Mucosa of descending colon (tissue), 3 donors: ENCODE measurements at regions not wholly inside any gene's neighbourhood (a gene's known extent, or its start where the extent isn't known, plus 50 kb on each side); places are given as distances from the start of the nearest gene placed in this dataset.
A peak's percentile ranks its signal among the peaks of the same experiment; 100 is the strongest.

ENCODE experiments used
- ATAC-seq: fragments of 200-7000 bp; cut with Tn5 transposase; one replicate; pipeline ENCODE4 v1.9.1; 2020; ENCODE audit warnings: mild to moderate bottlenecking, moderate library complexity
- DNase-seq, 3 donors: peaks; one replicate each; pipeline ENCODE4 v3.0.0-alpha.2; 2020
- H3K36me3 ChIP-seq: fragments of 200-600 bp; one replicate; pipeline ENCODE4 v1.8.0; 2021; ENCODE audit warnings: low read depth, mild to moderate bottlenecking
- H3K4me1 ChIP-seq: fragments of 200-600 bp; one replicate; pipeline ENCODE4 v1.8.0; 2021; ENCODE audit warnings: low read depth, mild to moderate bottlenecking
- H3K4me3 ChIP-seq: fragments of 200-600 bp; one replicate; pipeline ENCODE4 v1.8.0; 2021; ENCODE audit warnings: mild to moderate bottlenecking
- H3K9me3 ChIP-seq: fragments of 200-600 bp; one replicate; pipeline ENCODE4 v1.8.0; 2021; ENCODE audit warnings: mild to moderate bottlenecking
- intact Hi-C, 2 donors: fragments of 100-400 bp; cut with DNase I in 1 of 2; cut with micrococcal nuclease in 1 of 2; formaldehyde crosslinking; loops; one replicate each; pipeline versions ENCODE4 v1.11.0 to v1.11.1; 2022; cut with DNase I, micrococcal nuclease
- TF ChIP-seq, protein P1 (sequence below): fragments of 200-600 bp; IDR thresholded peaks from one replicate; pipeline ENCODE4 v1.8.0; 2022; ENCODE audit warnings: antibody characterized with exemption, mild to moderate bottlenecking
- donor health status: DM: no; HTN: no; CAD: no; lungs with moderate emphysema.
- donor health status: DM: no; HTN: no; CAD: no.
- donor health status: DM: no; HTN: yes; CAD: no.

DNA sequence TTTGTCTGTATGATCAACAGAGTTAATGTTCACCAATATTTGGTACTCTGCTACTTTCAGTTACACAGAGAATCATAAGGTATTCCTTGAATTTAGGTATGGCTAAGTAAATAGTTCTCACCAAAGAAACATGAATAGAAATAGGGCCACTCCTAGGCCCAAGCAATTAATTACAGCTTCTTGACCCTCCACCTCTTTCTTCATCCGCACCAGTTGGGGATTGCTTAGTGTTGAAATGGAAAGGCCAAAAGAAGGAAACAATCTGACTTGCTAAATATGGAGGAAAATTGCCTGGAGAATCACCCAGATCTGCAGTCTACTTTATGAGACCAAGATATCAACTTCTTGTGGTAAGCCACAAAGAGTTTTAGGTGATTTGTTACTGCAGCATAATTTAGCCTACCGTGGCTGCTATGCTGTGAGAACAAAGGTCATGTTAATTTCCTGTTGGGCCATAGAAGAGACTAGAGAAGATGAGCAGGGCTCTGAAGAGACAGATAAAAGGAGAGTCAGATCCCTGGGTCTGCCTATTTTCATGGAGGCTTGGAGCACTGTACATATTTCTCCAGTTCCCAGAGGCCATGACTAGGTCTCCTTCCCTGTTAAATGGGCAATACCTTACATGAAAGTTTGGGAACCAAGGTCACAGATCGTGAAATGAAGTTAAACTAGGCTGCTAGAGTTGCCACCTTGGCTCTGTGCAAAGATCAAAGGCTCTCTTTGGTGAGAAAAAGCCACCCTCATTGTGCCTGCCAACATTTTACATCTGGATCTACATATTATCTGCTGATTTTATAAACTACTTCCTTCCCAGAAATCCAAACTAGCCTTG is 93.3 kb upstream of the GDF10 start:
- Histone ChIP-seq H3K4me1 (no peaks in the 10 kb centered on the region), H3K9me3 (no peaks in the 10 kb centered on the region), H3K36me3 (no peaks in the 10 kb centered on the region), H3K4me3 (no peak overlapping the region)
- intact Hi-C loops: no loop called here
- peak; percentile 63 for ATAC-seq
- TF ChIP-seq, protein P1, sequence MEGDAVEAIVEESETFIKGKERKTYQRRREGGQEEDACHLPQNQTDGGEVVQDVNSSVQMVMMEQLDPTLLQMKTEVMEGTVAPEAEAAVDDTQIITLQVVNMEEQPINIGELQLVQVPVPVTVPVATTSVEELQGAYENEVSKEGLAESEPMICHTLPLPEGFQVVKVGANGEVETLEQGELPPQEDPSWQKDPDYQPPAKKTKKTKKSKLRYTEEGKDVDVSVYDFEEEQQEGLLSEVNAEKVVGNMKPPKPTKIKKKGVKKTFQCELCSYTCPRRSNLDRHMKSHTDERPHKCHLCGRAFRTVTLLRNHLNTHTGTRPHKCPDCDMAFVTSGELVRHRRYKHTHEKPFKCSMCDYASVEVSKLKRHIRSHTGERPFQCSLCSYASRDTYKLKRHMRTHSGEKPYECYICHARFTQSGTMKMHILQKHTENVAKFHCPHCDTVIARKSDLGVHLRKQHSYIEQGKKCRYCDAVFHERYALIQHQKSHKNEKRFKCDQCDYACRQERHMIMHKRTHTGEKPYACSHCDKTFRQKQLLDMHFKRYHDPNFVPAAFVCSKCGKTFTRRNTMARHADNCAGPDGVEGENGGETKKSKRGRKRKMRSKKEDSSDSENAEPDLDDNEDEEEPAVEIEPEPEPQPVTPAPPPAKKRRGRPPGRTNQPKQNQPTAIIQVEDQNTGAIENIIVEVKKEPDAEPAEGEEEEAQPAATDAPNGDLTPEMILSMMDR: no peak
- DNase-seq: no peak

DNA sequence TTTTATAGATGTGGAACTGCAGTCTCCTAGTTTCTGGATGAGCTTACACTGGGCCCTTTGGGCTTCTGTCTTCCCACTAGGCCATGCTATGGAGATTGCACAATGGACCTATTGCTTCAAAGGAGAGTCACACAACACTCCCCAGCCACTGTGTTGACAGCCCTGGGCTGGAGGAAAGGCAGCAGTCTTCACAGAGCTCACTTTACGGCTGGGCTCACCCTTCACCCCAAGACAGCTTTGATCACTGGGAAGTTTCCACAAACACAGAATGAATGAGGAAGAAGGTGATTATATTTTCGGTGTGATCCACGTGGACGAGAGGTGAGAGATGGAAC is 92.7 kb upstream of the GDF10 start:
- Histone ChIP-seq H3K36me3 (no peaks in the 10 kb centered on the region), H3K4me1 (no peaks in the 10 kb centered on the region), H3K9me3 (no peaks in the 10 kb centered on the region), H3K4me3 (no peak overlapping the region)
- ATAC-seq (peak; percentile 76), DNase-seq (no peak)
- intact Hi-C loops: no loop called here
- TF ChIP-seq, protein P1: no peak

DNA sequence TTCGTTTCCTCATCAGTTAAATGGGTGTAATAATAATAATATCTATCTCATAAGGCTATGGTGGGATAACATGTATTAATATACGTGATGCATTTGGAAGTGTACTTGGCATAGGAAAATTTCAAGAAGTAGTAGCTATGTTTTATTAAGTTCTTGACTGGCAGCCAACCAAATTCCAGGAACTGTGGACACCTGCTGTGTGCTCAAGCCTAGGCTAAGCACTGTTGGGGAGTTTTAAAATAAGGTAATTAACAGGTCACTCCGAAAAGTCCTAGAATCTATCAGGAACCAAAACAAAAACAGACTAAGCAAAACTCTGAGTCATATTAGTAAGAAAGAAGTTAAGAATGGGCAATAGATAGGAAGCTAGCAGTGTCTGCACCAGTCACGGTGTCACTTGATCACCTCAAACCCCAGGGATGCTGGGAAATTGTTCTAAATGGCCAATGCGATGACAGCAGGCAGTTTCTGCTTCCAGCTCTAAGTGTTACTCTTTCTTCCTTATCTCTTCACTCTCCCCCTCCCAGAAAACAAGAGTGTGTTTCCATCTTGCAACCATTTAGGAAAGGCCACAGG is 92.0 kb upstream of the GDF10 start:
- Histone ChIP-seq H3K36me3 (no peaks in the 10 kb centered on the region), H3K4me3 (no peak overlapping the region), H3K4me1 (no peaks in the 10 kb centered on the region), H3K9me3 (no peaks in the 10 kb centered on the region)
- DNase-seq (no peak), ATAC-seq (no peak)
- TF ChIP-seq, protein P1: no peak
- intact Hi-C loops: no loop called here

DNA sequence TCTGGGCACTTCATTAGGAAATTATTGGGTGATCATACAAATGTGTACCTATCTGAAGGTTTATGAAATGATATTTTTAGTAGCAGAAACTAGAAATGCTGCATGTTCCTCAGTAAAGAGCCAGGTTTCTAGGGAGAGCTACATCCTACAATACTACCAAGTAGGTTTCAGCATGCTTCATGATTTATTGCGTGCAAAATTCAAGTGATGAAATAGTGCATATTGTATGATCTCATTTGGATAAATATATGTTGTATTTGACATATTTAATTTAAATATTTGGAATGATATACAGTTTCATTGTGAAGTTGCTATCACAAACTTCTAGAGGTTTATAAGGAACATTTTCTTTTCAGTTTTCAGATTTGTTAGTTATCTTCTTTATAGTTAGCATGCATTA is 90.5 kb upstream of the GDF10 start:
- TF ChIP-seq, protein P1: no peak
- no peak for ATAC-seq
- H3K36me3 ChIP-seq: no peaks in the 10 kb centered on the region
- intact Hi-C loops: no loop called here
- no peaks in the 10 kb centered on the region for H3K9me3 ChIP-seq
- no peak overlapping the region for H3K4me3 ChIP-seq
- H3K4me1 ChIP-seq: no peaks in the 10 kb centered on the region
- no peak for DNase-seq

DNA sequence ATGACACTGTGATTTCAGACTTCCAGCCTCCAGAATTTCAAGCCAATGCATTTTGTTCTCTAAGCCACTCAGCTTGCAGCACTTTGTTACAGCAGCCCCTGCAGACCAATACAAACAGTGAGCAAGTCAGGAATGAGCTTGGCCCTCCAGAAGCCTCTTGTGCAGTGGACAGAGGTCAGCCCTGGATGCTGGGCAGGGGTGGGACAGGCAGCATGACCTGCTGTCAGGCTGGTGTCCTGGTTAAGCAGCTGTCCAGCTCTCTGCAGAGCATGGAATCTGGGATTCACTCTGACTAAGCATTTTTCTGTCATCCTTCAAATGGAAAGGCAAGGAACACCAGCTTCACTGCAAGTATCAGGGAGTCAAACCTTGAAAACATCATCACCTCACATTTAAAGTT is 85.5 kb upstream of the GDF10 start:
- intact Hi-C loops: no loop called here
- Histone ChIP-seq H3K9me3 (no peaks in the 10 kb centered on the region), H3K4me3 (no peak overlapping the region), H3K36me3 (no peaks in the 10 kb centered on the region), H3K4me1 (no peaks in the 10 kb centered on the region)
- ATAC-seq: no peak
- no peak for DNase-seq
- TF ChIP-seq, protein P1: no peak
